ENCODE measurements at regions not wholly inside any gene's neighbourhood (a gene's known extent, or its start where the extent isn't known, plus 50 kb on each side); places are given as distances from the start of the nearest gene placed in this dataset.
"Not testable (repeated sequence)": the region's sequence is repeated elsewhere in the genome, so short reads cannot be mapped to it uniquely, and the experiment has no call there.

DNA sequence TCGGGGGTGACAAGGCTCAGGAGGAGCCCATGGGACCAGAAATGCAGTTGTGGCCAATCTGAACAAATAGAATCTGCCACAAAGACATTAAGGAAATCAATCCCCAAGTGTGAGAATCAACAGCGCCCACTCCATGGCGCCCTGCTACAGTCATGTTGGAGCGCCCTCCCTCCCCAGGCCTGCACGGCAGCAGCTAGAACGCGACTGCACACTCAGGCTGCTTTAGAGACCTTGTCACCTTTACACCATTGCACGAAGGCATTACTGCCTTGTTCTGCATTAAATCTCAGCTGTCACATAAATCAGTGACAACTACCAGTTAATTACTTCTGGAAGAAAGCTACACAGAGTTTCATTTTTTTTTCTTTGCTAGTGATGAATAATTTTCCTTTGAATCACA, 98.7 kb upstream of the SPIN1 start:
- no peak for DNase-seq (ENCODE audit: extremely low read depth in 1 of 11, low read depth in 9 of 11, low spot score in 4 of 11)

DNA sequence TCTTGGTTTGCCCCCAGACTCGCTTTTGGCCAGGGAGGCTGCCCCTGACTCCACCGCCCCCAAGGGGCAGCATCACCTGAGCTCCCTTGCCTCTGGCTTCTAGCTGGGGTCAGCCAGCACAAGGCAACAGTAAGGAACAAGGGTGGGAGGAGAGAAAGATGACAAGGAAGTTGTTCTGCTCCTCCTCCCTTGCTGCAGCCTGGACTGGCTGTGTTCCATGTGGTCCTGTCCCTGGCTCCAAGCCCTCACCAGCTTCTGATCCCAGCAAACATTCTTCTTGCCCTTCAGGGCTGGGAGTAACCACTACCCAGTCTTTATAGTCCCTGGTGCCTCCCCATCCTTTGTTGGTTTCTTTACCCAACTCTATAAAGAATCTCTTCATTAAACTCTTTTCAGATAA, 100.3 kb upstream of the SPIN1 start:
- no peak for DNase-seq (ENCODE audit: extremely low read depth in 1 of 11, low read depth in 9 of 11, low spot score in 4 of 11)

GRCh38 chr9:88280816-88281382, 107.3 kb upstream of the SPIN1 start:
- no peak for DNase-seq (ENCODE audit: extremely low read depth in 1 of 11, low read depth in 9 of 11, low spot score in 4 of 11)

DNA sequence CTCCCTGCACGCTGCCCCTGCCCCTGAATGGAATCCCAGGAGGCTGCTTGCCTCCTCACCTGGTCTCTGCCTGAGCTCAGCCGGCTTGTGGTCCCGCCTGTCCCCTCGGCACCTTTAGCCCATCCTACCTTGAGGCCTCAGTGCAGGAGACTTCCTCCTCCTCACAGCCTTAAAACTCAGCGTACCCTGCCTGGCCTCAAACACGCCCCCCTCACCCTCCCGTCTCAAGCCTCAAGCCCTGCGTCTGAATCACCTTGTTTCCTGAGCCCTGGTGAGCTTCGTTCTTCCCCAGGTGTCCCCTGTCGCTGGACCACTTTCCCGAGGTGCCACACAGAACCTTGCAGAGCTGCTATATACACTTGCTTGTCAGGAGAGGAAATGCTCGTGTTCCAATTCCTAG, 110.2 kb upstream of the SPIN1 start:
- no peak for DNase-seq (ENCODE audit: extremely low read depth in 1 of 11, low read depth in 9 of 11, low spot score in 4 of 11)

DNA sequence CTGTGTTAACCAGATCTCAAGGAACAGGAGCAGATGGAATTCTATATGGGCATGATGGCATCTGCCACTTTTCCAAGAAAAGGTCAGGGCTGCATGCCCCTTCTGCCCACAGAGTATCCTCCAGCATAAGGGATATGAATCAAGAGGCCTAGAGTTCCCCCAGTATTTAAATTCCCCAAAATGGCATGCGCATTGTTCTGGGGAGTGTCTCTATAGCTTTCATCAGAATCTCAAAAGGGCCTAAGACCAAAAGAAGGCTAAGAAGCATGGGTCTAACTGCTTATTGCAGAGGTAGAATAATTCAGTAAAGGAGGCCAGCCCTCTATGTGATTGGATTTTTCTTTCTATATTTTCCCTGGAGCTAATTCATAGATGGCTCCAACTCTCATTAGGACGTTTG, 114.2 kb upstream of the SPIN1 start:
- no peak for DNase-seq (ENCODE audit: extremely low read depth in 1 of 11, low read depth in 9 of 11, low spot score in 4 of 11)

GRCh38 chr9:88272986-88273385, 115.3 kb upstream of the SPIN1 start:
- DNase-seq (ENCODE audit: extremely low read depth in 1 of 11, low read depth in 9 of 11, low spot score in 4 of 11) = no peak

DNA sequence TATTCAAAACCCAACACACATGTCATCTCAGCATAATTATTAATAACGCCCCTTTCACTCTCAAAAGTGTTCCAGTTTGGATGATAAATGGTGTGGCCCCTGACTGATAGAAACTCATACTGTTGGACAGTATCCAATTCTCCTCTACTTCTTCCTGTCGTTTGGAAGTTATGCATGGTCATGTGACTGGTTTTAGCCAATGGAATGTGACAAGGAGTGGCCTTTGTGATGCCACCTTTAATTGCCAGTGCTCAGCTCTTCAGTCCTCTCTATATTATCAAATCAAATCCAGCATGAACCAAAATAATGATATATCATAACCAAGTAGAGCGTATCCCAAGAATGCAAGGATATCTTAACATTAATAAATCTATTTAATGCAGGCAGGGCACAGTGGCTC, 117.8 kb upstream of the SPIN1 start:
- DNase-seq (ENCODE audit: extremely low read depth in 1 of 11, low read depth in 9 of 11, low spot score in 4 of 11) = no peak

DNA sequence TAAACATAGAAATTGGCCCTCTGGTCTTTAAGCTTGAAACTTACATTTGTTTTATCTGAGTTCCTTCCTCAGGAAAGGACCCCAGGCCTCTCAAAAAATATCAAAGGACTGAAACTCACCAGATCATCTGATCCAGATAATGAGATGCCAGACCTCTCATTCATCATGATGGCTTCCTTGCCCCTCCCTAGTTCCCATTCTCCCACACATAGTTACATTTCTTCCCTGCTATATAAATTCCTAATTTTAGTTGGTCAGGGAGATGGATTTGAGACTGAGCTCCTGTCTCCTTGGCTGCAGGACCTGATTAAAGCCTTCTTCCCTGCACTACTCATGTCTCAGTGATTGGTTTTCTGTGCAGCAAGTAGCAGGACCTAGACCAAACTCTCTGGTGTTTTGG, 119.4 kb upstream of the SPIN1 start:
- DNase-seq (ENCODE audit: extremely low read depth in 1 of 11, low read depth in 9 of 11, low spot score in 4 of 11) = no peak

DNA sequence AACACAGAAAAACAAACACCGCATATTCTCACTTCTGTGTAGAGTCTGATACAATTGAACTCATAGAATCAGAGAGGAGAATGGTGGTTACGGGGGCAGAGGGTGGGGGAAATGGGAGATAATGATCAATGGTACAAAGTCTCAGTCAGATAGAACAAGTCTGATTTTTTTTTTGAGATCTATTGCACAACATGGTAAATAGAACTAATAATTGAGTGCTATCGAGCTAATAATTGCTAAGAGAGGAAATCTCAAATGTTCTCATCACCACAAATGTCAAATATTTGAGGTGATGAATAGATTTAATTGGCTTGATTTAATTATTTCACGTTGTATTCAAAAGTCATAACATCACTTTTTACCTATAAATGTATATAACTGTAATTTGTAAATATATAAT, 121.0 kb upstream of the SPIN1 start:
- no peak for DNase-seq (ENCODE audit: extremely low read depth in 1 of 11, low read depth in 9 of 11, low spot score in 4 of 11)

DNA sequence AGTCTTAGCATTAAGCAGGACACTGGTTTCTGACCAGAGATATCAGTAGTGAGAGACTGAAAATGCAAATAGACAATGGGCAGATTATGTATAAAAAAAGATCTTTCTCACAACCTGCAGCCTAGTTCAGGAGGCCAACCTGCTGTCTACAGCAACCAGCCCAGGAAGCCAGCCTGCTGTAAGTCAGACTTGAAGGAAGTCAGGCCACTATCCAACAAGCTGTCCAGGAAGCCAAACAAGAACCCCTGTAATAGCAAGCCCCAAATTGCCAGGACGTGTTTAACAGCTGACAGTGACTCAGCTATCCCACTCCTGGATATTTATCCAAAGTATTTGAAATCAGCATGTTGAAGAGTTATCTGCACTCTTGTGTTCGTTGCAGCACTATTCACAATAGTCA, 121.8 kb upstream of the SPIN1 start:
- DNase-seq (ENCODE audit: extremely low read depth in 1 of 11, low read depth in 9 of 11, low spot score in 4 of 11) = no peak

DNA sequence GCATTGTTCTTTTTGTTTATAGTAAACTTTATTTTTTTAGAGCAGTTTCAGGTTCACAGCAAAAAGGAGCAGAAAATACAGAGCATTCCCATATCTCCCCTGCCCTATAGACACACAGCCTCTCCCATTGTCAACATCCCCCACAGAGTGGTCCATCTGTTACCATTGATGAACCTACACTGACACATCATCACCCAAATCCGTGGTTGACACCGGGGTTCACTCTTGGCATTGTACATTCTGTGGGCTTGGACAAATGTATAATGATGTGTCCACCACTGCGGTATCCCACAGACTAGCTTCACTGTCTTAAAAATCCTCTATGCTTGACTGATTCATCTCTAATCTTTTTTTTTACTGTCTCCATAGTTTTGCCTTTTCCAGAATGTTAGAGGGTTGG, 120.7 kb upstream of the SPATA31C2 start:
- no peak for DNase-seq (ENCODE audit: extremely low read depth in 1 of 11, low read depth in 9 of 11, low spot score in 4 of 11)

GRCh38 chr9:88258601-88259000, 120.3 kb upstream of the SPATA31C2 start:
- peak in 1 of 11 donors; percentile 46 for DNase-seq (ENCODE audit: extremely low read depth in 1 of 11, low read depth in 9 of 11, low spot score in 4 of 11)

- peak; percentile 59 to 85 (median 69) for DNase-seq (ENCODE audit: extremely low read depth in 1 of 11, low read depth in 9 of 11, low spot score in 4 of 11)
Measured at GRCh38 chr9:88258024-88258423, 119.7 kb upstream of the SPATA31C2 start.

DNA sequence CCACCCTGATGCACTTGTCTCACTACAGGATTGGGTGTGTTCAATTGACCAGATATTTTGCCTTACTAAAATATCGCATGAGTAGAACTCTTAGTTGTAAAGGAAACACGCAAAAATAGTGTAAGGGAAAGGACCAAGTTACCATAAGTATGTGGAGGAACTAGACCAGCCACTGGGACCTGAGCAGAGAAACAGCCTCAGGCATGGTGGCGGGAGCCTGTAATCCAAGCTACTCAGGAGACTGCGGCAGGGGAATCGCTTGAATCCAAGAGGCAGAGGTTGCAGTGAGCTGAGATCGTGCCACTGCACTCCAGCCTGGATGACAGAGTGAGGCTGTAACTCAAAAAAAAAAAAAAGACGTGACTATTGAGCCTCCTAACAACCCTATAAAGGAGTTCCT, 117.9 kb upstream of the SPATA31C2 start:
- no peak for DNase-seq (ENCODE audit: extremely low read depth in 1 of 11, low read depth in 9 of 11, low spot score in 4 of 11)

DNA sequence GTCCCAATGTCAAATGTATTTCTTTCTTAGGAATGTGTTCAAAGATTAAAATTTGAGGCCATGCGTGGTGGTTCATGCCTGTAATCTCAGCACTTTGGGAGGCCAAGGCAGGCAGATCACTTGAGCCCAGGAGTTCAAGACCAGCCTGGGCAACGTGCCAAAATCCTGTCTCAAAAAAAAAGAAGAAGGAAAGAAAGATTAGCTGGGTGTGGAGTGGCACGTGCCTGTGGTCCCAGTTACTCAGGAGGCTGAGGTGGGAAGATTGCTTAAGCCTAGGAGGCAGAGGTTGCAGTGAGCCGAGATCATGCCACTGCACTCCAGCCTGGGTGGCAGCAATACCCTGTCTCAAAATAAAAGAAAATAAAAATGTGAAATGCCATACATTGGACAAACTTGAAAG, 117.5 kb upstream of the SPATA31C2 start:
- not testable (repeated sequence) for DNase-seq (ENCODE audit: extremely low read depth in 1 of 11, low read depth in 9 of 11, low spot score in 4 of 11)

GRCh38 chr9:88251903-88252302, 113.6 kb upstream of the SPATA31C2 start:
- DNase-seq (ENCODE audit: extremely low read depth in 1 of 11, low read depth in 9 of 11, low spot score in 4 of 11) = no peak

DNA sequence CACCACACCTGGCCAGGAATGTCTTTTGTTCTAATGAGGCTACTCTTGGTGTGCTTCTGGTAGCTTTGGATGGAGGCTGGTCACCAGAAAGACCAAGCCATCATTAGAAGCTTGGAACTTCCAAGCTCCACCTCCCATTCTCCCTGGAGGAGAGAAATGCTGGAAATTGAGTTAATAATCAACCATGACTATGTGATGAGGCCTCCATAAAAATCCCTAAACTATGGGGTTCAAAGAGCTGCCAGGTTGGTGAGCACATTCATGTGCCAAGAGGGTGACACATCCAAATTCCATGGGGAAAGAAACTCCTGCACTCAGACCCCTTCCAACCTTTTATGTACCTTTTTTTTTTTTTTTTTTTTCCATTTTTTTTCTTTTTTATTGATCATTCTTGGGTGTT, 105.5 kb upstream of the SPATA31C2 start:
- no peak for DNase-seq (ENCODE audit: extremely low read depth in 1 of 11, low read depth in 9 of 11, low spot score in 4 of 11)

DNA sequence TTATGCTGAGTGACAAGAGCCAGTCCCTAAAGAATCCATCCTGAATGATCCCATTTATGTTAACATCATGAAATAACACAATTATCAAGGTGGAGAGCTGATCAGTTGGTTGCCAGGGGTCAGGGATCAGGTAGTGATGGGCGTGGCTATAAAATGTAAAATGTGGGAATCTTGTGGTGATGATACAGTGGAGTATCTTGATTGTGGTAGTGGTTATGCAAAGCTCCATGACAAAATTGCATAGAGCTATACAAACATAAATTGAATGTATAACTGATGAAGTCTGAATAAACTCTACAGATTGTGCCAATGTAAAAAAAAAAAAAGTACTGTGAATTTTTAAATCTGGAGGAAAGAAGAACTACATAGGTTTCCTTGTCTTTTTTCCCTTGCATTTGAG, 104.6 kb upstream of the SPATA31C2 start:
- no peak for DNase-seq (ENCODE audit: extremely low read depth in 1 of 11, low read depth in 9 of 11, low spot score in 4 of 11)

GRCh38 chr9:88237991-88238571, 99.8 kb upstream of the SPATA31C2 start:
- no peak for DNase-seq (ENCODE audit: extremely low read depth in 1 of 11, low read depth in 9 of 11, low spot score in 4 of 11)

DNA sequence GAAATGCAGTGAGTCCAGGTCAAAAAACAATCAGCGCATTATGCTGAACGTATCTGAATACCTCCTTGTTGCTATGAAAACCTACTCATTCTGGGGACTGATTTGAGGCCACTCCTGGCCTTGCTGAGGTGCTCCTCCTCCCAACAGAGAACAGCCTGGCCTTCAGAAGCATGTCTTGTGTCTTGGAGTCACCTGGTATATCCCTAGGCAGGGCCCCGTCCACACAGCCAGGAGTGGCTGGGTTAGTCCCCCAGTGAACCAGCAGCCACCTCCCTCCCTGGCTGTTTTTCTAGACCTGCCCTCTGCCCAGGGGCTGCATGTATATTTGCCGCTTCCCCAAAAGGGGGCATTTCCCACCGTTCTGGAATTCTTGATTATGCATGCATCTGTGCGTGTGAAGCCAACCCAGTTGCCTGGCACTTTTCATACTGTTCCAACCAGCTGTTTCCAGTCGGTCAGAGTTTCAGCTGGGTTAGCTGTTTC, 99.2 kb upstream of the SPATA31C2 start:
- no peak for DNase-seq (ENCODE audit: extremely low read depth in 1 of 11, low read depth in 9 of 11, low spot score in 4 of 11)

Data from renal cortex interstitium (tissue), 11 donors.